ENCODE measurements at regions not wholly inside any gene's neighbourhood (a gene's known extent, or its start where the extent isn't known, plus 50 kb on each side); places are given as distances from the start of the nearest gene placed in this dataset.

GRCh38 chr2:82986899-82987298, 1472.2 kb downstream of the SUCLG1 start (continued):
- no peak for TF ChIP-seq ILF3 (IDR thresholded peaks at IDR 0.05; ENCODE audit: borderline replicate concordance)
- TF ChIP-seq DNMT1 (IDR thresholded peaks at IDR 0.05): no peak
- no peak for TF ChIP-seq SMAD2 (IDR thresholded peaks at IDR 0.05; ENCODE audit: low read depth, low read length)
- TF ChIP-seq MAFF (IDR thresholded peaks at IDR 0.05; ENCODE audit: low read length): peak; percentile 71
- no peak for TF ChIP-seq ZNF347 (CRISPR knock-in tag; IDR thresholded peaks at IDR 0.05; ENCODE audit: low read depth)

- intact Hi-C loops (cut with micrococcal nuclease): no loop called here
- POLR2A ChIA-PET: interaction anchor here (0.6 kb wide), 1 partner anchor 17 kb away, joined by 3 read pairs; no protein-coding TSS in a partner anchor
- Histone ChIP-seq H3K79me2 (ENCODE audit: control insufficient read depth, insufficient read depth, low read length) (no peaks in the 10 kb centered on the region), H3K27ac (ENCODE audit: extremely low read depth, low read depth, low read length) (no peak overlapping the region), H3K9me1 (ENCODE audit: control insufficient read depth, insufficient read depth, low read length) (no peaks in the 10 kb centered on the region), H3K4me3 (no peak overlapping the region), H3K4me2 (ENCODE audit: insufficient read depth, low read length) (no peak overlapping the region), H3K9ac (ENCODE audit: insufficient read depth in 1 of 2, low read depth in 2 of 2, low read length in 2 of 2) (no peak overlapping the region), H2AFZ (ENCODE audit: low read depth, low read length) (no peak overlapping the region), H4K20me1 (replicated peaks; ENCODE audit: control insufficient read depth, insufficient read depth, low read length) (no peaks in the 10 kb centered on the region), H3K36me3 (ENCODE audit: control insufficient read depth, insufficient read depth, low read length) (no peaks in the 10 kb centered on the region), H3K9me3 (replicated peaks; ENCODE audit: control insufficient read depth, insufficient read depth, low read depth, low read length) (no peaks in the 10 kb centered on the region), H3K4me1 (replicated peaks in 1 of 2; ENCODE audit: control insufficient read depth in 2 of 2, insufficient read depth in 2 of 2, low read length in 2 of 2) (no peaks in the 10 kb centered on the region), H3K27me3 (ENCODE audit: control insufficient read depth in 2 of 2, insufficient read depth in 2 of 2, low read length in 2 of 2) (no peaks in the 10 kb centered on the region)
- no TSS peak for BruUV-seq (replicated peaks)
- DNase-seq (ENCODE audit: extremely low read depth in 1 of 4, low spot score in 3 of 4): no peak
- in situ Hi-C loops (cut with MboI): no loop called here
- WGBS (ENCODE audit: insufficient coverage, low coverage, missing lambda C conversion rate): 4% methylated on average over 16 of the region's 18 CpGs
- CTCF ChIA-PET (ENCODE audit: low intra/inter-chr PET ratio): no interaction called here
- no peak for FAIRE-seq
- no peak for ATAC-seq
- no peak for TF ChIP-seq CEBPZ (IDR thresholded peaks at IDR 0.05; ENCODE audit: borderline replicate concordance, low read depth, low read length)
- TF ChIP-seq TSC22D4 (tag; IDR thresholded peaks at IDR 0.05): no peak
- no peak for TF ChIP-seq ZNF444 (CRISPR knock-in tag; IDR thresholded peaks at IDR 0.05)
- TF ChIP-seq ZNF584 (CRISPR knock-in tag; IDR thresholded peaks at IDR 0.05; ENCODE audit: low read depth): no peak
- no peak for TF ChIP-seq ZNF3 (CRISPR knock-in tag; IDR thresholded peaks at IDR 0.05)
- TF ChIP-seq HLTF (IDR thresholded peaks at IDR 0.05): no peak
- no peak for TF ChIP-seq MEF2D (tag; conservative IDR thresholded peaks at IDR 0.05; ENCODE audit: low read depth)
- TF ChIP-seq ZNF280B (CRISPR knock-in tag; IDR thresholded peaks at IDR 0.05): no peak
- no peak for TF ChIP-seq ZNF212 (CRISPR knock-in tag; IDR thresholded peaks at IDR 0.05)
- no peak for TF ChIP-seq FOXP1 (CRISPR knock-in tag; IDR thresholded peaks at IDR 0.05)
- no peak for TF ChIP-seq ELK1 (CRISPR knock-in tag; IDR thresholded peaks at IDR 0.05)
Measured at GRCh38 chr2:82985572-82986197, 1473.4 kb downstream of the SUCLG1 start.
